ENCODE measurements at regions not wholly inside any gene's neighbourhood (a gene's known extent, or its start where the extent isn't known, plus 50 kb on each side); places are given as distances from the start of the nearest gene placed in this dataset.

DNA sequence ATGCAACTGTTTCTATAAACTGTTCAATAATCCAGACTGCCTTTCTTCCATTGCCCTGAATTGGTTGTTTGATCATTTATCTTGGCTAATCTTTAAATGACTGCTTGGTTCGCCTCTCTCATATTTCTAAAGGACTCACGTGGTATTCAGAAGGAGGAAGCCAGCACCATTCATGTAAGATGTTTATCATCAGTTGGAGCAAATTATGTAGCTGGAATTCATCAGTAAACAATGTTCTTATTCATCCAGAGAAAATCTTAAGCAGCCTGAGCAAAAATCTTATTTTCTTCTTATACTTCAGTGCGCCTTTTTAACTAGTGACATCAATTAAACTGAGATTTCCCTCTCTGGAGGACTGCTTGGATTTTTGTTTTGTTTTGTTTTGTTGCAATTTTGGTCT lies 538.7 kb upstream of the TMEM132C start:
- no peak for DNase-seq (ENCODE audit: low read depth in 2 of 2)

DNA sequence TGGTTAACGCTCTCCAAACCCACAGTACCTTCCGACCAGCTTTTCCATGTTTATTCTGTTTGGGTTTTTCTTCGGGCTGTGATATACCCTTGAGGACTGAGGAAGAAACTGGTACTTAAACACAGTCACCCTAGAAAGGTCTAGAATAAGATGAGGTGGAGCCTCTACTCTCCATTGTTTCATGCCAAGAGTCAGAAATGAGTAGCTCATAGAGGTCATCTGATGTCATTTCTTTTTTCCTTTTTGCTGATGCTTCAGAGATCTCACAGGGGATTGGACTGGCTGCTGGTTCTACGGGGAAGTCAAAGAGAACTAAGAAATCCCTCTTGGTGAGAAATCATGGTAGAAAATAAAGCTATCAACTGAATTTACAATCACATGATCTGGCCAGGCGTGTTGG lies 538.2 kb upstream of the TMEM132C start:
- DNase-seq (ENCODE audit: low read depth in 2 of 2): no peak

DNA sequence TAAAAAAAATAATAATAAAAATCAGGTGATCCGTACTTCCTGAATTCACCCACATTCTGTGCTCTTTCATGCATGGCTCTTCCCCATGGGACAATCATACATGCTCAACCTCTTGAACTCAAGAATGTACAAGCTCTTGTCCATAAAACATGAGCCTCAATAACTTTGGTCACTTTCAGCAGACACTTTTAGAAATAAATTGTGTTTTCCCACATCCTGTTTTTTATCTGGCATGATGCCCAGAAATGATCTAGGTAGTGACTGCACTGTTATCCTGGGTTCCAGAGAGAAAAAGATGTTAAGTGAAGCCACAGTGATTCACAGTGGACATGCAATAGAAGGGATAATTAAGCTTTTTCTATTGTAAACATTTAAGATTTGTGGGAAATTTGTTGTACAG lies 537.6 kb upstream of the TMEM132C start:
- no peak for DNase-seq (ENCODE audit: low read depth in 2 of 2)

DNA sequence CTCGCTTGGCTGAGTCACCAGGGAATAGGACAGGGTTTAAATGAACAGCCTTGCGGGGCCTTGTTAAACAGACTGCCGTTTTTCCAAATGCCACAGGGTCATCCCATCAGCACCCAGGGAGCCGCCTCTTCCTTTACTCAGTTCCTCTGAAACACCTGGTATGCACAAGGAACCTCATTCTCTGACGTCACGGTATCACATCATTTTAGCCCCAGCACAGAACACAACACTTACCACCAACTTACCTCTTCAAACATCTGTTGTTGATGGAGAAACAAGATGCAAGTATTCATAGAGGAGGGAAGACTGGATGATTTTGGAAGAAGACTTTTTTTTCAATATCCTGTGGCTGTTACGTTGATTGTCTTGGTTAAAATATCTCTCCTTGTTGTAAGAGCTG lies 535.3 kb upstream of the TMEM132C start:
- DNase-seq (ENCODE audit: low read depth in 2 of 2): no peak

DNA sequence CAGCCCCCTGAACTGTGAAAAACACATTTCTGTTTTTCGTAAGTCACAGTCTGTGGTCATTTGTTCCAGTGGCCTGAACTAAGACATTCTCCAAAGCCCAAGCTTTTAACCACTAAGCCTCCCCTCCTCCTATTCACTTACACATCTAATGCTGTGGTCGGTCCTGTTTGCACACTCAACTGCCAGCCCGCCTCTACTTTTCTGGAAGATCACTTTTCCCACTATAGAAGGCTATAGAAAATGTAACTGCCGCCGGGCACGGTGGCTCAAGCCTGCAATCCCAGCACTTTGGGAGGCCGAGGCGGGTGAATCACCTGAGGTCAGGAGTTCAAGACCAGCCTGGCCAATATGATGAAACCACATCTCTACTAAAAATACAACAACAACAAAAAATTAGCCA lies 524.7 kb upstream of the TMEM132C start:
- DNase-seq (ENCODE audit: low read depth in 2 of 2): no peak

DNA sequence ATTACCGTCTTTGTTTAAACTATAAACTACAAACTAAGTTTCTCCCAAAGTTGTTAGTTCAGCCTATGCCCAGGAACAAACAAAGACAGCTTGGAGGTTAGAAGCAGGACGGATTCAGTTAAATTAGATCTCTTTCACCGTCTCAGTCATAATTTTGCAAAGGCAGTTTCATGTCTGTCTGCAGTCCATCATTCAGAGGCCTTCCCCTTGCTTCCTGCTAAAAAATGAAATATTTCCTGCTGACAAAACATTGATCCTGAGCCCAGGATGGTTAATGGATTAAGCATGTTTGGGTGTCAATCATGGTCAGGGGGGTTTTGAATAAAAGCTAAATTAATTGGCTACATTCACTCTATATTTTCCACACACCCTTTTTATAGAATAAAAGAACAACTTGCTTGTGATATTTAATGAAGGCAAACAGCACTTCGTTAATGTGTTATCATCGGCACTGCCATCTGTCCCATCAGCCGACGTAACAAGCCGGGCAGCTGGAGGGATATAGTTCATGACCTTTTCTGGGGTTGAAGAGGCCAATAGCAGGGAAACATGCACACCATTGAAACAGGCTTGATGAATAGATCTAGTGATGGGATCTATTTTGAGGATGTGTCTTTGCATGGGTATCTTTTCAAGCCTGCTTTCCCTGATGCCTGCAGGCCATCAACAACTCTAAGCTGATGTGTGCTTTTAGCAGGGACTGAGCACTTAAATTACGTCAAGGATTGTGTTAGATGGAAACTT lies 521.3 kb upstream of the TMEM132C start:
- no peak for DNase-seq (ENCODE audit: low read depth in 2 of 2)

DNA sequence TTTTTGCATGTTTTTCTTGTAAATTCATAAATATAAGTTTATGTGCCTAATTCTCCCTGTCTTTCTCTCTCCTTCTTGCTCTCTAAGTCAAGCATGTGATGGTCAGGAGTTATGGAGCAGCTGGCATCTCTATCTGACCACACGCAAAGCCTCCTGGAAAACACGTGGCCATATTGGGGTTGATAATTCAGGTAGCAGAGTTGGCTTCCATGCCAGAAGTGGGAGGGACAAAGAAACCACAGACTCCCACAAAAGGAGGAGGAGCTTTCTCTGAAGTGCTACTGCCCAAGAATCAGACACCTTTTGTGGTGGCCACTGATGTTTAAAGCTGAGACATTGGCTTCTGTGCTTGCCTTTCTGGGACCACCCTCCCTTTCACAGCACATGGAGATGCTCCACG lies 517.6 kb upstream of the TMEM132C start:
- no peak for DNase-seq (ENCODE audit: low read depth in 2 of 2)

DNA sequence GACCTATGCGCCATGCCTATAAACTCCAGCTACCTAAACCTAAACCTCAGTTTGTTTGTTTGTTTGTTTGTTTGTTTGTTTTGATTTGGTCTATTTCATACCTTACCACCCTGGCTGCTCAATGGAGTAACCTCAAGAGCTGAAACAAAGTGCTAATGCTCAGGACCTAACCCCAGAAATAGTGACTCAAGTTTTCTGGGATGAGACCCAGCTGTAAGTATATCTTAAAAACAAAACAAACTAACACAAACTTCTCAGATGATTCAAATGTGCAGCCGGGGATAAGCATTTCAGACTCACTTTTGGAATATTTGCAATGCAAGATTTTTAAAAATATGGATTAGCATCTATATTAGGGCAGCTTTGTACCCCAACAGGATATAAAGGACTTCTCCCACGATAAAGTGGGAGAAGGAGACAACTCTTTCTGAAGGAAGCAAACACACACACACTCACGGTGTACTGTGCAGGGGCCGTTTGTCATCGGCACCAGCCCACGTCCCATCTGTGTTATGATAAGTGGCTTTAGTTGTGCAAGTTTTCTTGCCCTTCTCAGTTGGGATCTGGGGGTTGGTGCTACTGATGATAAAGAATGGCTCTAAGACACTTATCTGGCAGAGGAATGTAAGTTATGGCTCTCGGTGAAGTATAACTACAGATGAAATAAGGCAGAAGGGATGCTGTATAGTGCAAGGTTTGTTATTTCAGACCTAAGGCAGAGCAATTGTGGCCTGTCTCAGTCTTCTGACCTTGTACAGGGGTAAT lies 516.7 kb upstream of the TMEM132C start:
- DNase-seq (ENCODE audit: low read depth in 2 of 2): no peak

DNA sequence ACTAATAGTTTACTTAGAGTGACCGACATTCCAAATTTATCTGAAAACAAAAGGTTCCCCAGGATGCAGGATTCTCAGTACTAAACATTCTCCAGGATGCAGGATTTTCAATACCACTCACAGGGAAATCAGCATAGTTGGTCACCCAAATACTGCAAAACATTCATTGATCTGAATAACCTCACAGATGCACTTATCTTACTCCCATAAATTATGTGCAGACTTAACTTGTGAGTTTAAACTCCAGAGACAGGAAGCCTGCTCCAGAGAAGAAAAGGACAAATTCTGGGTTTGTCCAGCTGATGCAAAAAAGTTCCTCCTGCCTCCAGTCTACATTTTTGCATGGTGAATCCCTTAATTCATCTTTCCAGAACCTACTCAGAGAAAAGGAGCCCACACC lies 514.2 kb upstream of the TMEM132C start:
- DNase-seq (ENCODE audit: low read depth in 2 of 2): no peak

DNA sequence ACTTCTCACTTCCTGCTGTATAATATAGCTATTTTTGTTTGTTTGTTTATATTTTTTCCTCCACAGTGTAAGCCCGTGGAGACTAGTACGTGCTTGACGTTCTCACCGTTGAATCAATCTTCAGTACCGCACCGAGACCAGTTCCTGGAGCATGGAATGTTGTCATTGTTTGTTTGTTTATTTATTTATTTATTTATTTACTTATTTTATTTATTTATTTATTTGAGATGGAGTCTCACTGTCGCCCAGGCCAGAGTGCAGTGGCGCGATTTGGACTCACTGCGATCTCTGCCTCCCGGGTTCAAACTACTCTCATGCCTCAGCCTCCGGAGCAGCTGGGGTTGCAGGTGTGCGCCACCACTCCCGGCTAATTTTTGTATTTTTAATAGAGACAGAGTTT lies 506.6 kb upstream of the TMEM132C start:
- DNase-seq (ENCODE audit: low read depth in 2 of 2): no peak

DNA sequence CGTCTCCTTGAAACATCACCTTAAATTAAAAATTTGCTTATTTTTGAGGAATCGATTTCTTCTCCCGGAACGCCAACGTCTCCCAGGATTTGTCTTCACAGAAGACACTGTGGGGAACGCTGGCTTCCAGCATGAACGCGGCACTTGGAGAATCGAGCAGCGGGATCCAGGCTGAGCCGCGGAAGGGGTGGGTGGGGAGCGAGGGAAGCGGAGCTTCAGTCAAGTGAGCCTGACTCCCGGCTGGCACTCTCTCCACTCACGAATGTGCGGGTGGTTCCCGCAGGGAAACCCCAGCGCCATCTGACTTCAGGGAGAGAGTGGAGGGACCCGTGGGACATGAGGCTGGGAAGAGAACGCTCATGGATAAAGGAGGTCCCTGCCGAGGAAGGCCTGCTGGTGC lies 506.0 kb upstream of the TMEM132C start:
- DNase-seq (ENCODE audit: low read depth in 2 of 2): no peak

DNA sequence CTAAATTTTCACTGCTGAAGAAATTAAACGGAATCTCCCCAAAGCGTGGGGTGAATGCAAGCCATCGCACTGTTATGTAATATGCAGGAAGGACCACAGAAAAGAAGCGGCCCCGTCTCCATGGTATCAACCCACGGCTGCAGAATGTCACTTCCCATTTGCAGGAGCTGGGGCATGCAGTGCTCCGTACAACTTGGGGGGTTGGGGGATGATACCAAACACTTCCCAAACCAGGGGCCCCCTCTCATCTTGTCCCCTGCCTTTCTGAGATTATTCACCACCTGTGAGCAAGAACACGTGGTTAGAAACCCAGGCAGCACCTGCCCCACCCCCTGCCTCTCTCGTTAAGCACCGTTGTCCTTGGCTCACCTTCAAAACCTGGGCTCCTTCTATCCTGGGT lies 505.1 kb upstream of the TMEM132C start:
- no peak for DNase-seq (ENCODE audit: low read depth in 2 of 2)

DNA sequence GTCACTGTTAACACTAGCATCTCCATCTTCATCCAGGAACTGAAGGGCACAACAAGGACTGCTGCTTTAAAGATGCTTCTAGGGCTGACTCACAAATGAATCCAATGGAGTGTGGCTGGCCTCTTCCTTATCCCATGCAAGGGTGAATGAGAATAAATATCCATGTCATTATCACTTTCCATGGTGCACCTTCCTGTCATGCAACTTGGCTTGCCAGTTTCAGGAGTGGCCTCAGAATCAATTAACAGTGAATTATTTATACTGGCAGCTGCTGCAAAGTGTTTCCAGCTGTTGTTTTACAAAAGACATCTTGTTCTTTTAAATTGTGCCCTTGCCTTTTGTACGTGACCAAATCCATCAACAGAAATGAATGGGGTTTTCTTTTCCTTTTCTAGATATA lies 499.3 kb upstream of the TMEM132C start:
- DNase-seq (ENCODE audit: low read depth in 2 of 2): no peak

DNA sequence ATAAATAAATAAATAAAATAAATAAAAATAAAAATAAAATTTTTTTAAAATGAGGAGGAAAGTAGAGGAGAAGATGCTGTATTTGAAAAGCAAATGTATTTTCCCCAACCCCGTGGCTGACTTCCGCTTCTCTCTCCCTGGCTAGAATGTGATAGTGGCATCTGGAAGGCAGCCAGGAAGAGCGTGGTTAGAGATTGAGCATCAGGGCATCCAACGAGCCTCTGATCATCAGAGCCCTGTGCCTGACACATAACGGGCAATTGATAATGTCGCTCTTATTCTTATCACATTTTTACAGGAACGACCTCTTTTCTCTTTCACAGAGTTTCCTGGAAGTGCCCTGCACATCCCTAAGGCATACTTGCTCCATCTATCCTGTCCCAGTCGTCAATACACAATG lies 496.9 kb upstream of the TMEM132C start:
- DNase-seq (ENCODE audit: low read depth in 2 of 2): no peak

DNA sequence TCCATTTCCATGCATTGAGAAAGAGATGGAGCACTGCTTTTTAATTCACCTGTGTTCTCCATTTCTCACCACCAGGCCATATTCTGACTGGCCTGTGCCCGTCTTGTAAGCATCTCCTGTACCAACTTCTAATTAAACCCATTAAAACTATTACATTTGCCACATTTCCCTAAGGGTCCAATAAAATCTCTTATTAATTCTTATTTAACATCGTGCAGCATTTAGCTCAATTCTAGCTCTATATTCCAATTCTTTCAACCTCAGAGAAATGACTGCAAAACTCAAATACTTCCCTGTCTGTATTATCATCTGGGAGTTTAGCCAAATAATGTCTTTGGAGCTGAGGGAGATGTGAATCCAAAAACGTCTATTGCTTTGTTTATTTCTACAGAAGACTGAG lies 495.4 kb upstream of the TMEM132C start:
- DNase-seq (ENCODE audit: low read depth in 2 of 2): no peak

DNA sequence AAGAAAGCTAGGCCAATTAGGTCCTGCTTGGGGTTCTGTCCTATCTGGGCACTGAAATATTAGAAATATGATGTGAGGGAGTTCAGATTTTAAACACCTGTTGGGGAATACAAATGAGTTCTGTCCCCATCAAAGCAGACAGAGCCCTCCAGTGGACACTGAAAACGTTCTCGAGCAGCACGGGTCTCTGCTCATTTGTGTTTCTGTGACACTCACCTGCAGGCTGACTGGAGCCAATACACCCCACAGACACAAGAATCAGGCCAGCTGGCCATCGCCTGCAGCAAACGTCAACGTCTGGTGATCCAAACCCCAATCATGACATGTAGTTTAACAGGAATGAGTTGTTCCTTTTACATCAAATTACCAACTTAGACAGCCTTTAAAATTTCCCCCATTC lies 493.4 kb upstream of the TMEM132C start:
- DNase-seq (ENCODE audit: low read depth in 2 of 2): no peak

DNA sequence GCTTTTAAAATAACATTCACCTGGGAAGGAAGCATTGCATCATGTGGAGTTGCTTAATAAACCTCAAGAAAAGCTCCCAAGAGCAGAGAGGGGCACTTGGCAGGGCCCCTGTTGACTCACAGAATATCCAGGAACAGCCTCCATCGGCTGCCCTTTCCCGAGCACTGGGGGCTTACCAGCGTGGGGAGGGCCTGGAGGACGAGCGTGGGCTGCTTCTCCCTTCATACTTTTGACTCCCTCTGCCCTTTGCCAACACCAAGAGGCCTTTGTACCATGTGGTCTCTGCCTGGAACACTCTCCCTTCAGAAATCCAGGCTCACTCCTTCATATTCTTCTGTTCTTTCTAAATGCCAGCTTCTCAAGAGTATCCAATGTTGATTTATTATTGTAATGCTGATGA lies 492.1 kb upstream of the TMEM132C start:
- DNase-seq (ENCODE audit: low read depth in 2 of 2): no peak

DNA sequence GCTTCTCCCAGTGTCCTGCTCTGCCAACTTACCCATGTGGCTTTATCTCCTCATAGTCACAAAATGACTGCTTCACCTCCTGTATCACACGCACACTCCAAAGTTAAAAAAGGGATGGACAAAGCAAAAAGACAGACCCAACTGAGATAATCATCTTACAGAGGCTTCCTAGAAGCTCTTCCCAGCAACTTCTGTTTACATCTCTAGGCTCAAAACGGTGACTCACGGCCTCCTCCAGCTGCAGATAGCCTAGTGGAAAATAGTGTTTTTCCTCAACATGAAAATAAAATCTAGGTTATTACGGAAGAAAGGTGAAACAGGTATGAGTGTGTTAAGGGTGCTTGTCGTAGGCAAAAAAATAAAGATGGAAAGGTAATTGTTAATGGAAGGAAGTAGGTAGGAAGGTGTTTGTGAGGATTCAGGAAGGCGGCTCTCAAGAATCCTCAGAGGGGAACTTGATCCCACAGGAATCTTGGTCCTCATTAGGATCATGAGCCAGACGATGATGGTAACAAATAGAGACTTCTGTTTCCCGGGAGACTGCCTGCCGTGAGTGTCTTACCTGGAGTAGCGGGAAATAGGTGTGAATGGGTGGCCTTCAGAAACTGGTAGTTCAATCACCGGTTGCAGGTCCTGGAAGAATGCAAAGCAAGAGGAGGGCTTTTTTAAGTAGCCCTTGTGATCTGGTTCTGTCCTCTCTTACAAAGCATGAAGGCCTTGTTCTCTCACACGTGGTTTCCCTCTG lies 487.5 kb upstream of the TMEM132C start:
- no peak for DNase-seq (ENCODE audit: low read depth in 2 of 2)

DNA sequence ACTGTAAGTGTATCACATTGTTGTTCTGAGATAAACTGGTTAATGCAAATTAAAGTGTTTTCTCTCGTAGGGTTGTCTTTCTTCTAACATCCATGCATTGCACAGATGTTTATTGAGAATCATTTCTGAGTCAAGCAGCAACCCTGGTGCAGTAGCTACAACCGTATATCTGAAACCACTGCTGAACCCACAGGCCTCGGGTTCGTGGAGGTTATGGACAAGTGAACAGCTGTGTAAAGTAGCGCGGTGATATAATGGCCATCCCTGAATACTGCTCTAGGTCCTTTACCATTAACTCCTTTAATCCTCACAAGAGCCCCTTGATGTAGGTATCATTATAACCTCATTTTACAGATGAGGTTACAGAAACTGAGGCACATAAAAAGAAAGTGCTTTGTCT lies 486.1 kb upstream of the TMEM132C start:
- DNase-seq (ENCODE audit: low read depth in 2 of 2): no peak

DNA sequence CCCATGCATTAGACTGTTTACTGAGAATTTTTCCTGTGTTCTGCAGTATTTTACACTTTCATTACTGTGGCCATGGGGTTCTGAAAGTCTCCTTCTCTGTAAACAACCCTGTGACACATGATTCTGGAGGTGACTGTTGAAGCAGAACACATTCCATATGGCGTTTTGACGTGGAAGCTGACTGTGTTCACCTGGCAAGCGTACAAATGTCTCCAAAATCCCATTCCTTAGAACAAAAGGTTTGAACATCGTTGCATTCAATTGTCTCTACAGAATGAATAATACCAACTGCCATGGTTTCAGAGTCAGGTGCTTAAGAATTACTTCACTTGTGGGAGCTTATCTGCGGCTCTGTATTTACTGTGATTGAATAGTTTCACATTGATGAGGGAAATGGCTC lies 485.6 kb upstream of the TMEM132C start:
- no peak for DNase-seq (ENCODE audit: low read depth in 2 of 2)

DNA sequence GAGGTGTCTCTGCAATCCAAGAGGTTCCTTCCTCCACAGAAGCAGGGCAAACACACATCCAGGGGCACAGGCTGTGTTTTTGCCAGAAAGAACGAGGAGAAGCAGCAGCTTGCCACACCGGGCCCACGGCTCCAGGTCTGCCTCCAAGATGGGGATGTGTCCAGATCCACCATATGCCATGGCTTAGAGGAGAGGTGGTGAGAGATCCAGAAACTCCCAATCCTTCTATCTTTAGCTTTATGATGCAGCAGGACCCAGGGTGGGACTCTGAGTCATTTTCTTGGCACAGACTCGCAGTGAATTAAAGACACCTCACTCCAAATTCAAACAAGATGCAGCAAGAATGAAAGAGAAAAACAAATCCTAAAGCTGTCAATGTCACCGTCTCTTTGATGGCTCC lies 481.4 kb upstream of the TMEM132C start:
- DNase-seq (ENCODE audit: low read depth in 2 of 2): no peak

DNA sequence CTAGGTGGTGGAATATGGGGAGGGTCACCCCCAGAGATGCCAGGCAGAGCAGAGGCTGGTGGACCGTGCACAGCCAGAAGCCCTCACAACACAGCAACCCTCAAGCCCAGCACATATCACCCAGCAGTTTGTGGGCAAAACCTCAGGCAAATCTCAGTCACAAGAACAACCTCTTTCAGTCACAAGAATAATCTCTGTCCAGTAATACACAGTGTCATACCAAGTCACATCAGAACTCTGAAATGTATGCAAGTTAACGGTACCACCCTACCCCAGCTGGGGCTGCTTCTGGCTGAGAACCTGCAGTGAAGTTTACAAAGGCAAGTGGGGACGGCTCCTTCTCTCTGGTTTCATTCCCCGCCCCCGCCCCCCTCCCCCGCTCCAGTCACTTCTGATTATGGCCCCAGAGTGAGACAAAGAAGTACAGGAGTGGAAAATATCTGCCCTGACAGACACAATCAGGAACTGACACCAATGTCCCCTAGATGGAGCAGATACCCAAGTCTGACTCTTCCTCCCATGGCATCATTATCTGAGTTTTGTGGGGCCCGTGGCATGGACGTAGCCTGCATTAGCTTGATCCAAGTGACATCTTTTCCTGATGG lies 480.9 kb upstream of the TMEM132C start:
- DNase-seq (ENCODE audit: low read depth in 2 of 2): no peak

DNA sequence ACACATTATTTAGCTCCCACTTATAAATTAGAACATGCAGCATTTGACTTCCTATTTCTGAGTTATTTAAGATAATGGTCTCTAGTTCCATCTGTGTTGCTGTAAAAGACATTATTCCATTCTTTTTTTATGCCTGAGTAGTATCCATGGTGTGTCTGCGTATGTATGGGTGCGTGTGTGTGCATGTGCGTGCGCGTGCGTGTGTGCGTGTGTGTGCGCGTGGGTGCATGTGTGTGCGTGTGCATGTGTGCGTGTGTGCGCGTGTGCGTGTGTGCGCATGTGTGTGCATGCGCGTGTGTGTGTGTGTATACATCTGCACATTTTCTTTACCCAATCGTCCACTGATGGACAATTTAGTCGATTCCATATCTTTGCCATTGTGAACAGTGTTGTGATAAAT lies 479.4 kb upstream of the TMEM132C start:
- DNase-seq (ENCODE audit: low read depth in 2 of 2): no peak
